ENCODE measurements at regions not wholly inside any gene's neighbourhood (a gene's known extent, or its start where the extent isn't known, plus 50 kb on each side); places are given as distances from the start of the nearest gene placed in this dataset.

DNA sequence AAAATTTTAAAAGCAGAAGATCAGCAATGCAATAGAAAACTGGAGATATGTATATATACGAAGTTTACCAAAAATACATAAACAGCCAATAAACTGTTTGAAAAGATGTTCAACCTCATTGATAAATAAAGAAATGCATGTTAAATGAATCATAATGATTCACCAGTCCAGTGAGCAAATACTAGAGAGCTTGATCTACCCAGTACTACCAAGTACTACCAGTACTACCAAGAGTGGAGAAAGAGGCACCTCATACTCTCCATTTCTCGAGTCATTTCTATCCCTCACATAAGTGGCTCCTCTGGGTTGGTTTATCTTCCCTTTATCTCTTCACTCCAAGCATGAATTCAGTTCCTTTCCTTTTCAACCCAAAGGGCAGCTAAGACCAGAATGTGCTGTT is 138.9 kb downstream of the MREG start:
- H3K23ac ChIP-seq (ENCODE audit: insufficient read length) = no peak overlapping the region
- ChIA-PET CTCF (ENCODE audit: partially characterized antibody) (interaction anchor here (1.4 to 1.8 kb wide), 2 partner anchors 10 to 35 kb away, joined by 3 to 7 read pairs; no protein-coding TSS in a partner anchor), POLR2A (ENCODE audit: partially characterized antibody) (no interaction called here)
- H3K4ac ChIP-seq (replicated peaks; ENCODE audit: insufficient read length, low read depth, low read length) = no peak overlapping the region
- H2BK12ac ChIP-seq (ENCODE audit: low read depth, low read length) = no peak overlapping the region
- H3K4me3 ChIP-seq (ENCODE audit: extremely low read depth in 1 of 4, insufficient read depth in 2 of 4, low read depth in 3 of 4, low read length in 4 of 4) = no peak overlapping the region
- no peak overlapping the region for H2AFZ ChIP-seq (ENCODE audit: low read length)
- no peak overlapping the region for H2BK20ac ChIP-seq (ENCODE audit: low read length)
- no peak overlapping the region for H3K18ac ChIP-seq (ENCODE audit: extremely low read depth, low read length)
- no peaks in the 10 kb centered on the region for H3K36me3 ChIP-seq (ENCODE audit: control insufficient read depth in 2 of 4, insufficient read depth in 4 of 4, low read length in 3 of 4)
- H2BK15ac ChIP-seq (ENCODE audit: low read length) = no peak overlapping the region
- DNase-seq (ENCODE audit: low read depth in 1 of 2, low spot score in 2 of 2) (no peak), FAIRE-seq (no peak)
- TF ChIP-seq SP1 (IDR thresholded peaks at IDR 0.05; ENCODE audit: low read depth, low read length) (no peak), E2F6 (IDR thresholded peaks at IDR 0.05) (no peak), BCL11A (IDR thresholded peaks at IDR 0.05; ENCODE audit: low read depth in 2 of 2, low read length in 2 of 2) (no peak), CHD2 (IDR thresholded peaks at IDR 0.05; ENCODE audit: low read length) (no peak), CBX5 (IDR thresholded peaks at IDR 0.05; ENCODE audit: low read depth, low read length) (no peak), EP300 (IDR thresholded peaks at IDR 0.05; ENCODE audit: borderline replicate concordance in 1 of 2, low read depth in 2 of 2, low read length in 2 of 2) (no peak)
- TF ChIP-seq, protein P1, sequence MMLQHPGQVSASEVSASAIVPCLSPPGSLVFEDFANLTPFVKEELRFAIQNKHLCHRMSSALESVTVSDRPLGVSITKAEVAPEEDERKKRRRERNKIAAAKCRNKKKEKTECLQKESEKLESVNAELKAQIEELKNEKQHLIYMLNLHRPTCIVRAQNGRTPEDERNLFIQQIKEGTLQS (IDR thresholded peaks at IDR 0.05; ENCODE audit: insufficient read depth, low read depth, low read length) = no peak
- H3K27me3 ChIP-seq (replicated peaks in 1 of 4; ENCODE audit: control insufficient read depth in 3 of 4, extremely low read depth in 1 of 4, insufficient read depth in 3 of 4, low read length in 3 of 4) = no peaks in the 10 kb centered on the region
- H4K5ac ChIP-seq (ENCODE audit: insufficient read length, low read depth, low read length) = no peak overlapping the region
- H4K91ac ChIP-seq (replicated peaks; ENCODE audit: insufficient read length, low read length) = no peak overlapping the region
- no peak overlapping the region for H2AK5ac ChIP-seq (ENCODE audit: low read depth, low read length)
- H3K9me3 ChIP-seq (ENCODE audit: insufficient read depth in 2 of 2, low read depth in 1 of 2, low read length in 1 of 2) = peaks cover 0 to 3% of the 10 kb centered on the region in 2 experiments; a peak in 2 of 4 replicates
- H2BK5ac ChIP-seq (ENCODE audit: low read depth, low read length) = no peak overlapping the region
- H3K4me1 ChIP-seq (replicated peaks in 1 of 4; ENCODE audit: control insufficient read depth in 3 of 4, insufficient read depth in 4 of 4, low read length in 3 of 4) = no peaks in the 10 kb centered on the region
- H3K14ac ChIP-seq (ENCODE audit: insufficient read length) = no peak overlapping the region
- no peak overlapping the region for H3K27ac ChIP-seq (ENCODE audit: low read depth, low read length)
- no peaks in the 10 kb centered on the region for H3K23me2 ChIP-seq (ENCODE audit: low read depth, low read length)
- H2BK120ac ChIP-seq (replicated peaks; ENCODE audit: low read depth, low read length) = no peak overlapping the region
- no peak overlapping the region for H3K4me2 ChIP-seq (ENCODE audit: insufficient read depth in 1 of 2, low read depth in 2 of 2, low read length in 2 of 2)
- WGBS, 2 experiments (ENCODE audit: extremely low coverage in 1 of 2, insufficient coverage in 1 of 2, insufficient read length in 1 of 2, insufficient replicate concordance in 2 of 2, low coverage in 1 of 2, low lambda C conversion rate in 2 of 2, missing lambda C conversion rate in 1 of 2) = 93% methylated on average over 2 of the region's 2 CpGs; no CpG with 5 or more reads in 1 of the 2 experiments
- H4K20me1 ChIP-seq (replicated peaks in 1 of 2; ENCODE audit: control insufficient read depth in 1 of 2, insufficient read depth in 2 of 2, low read length in 2 of 2) = no peaks in the 10 kb centered on the region
- H4K8ac ChIP-seq (ENCODE audit: extremely low read depth, insufficient read depth, low read length) = no peak overlapping the region
- H3K56ac ChIP-seq (replicated peaks; ENCODE audit: insufficient read length, low read depth, low read length) = no peak overlapping the region
- no peaks in the 10 kb centered on the region for H3K79me1 ChIP-seq (ENCODE audit: low read depth, low read length)
- no peak overlapping the region for H3K9ac ChIP-seq (replicated peaks in 1 of 4; ENCODE audit: extremely low read depth in 1 of 4, low read depth in 3 of 4, low read length in 3 of 4)
- H3K79me2 ChIP-seq (ENCODE audit: control insufficient read depth in 1 of 2, insufficient read depth in 2 of 2, low read length in 2 of 2) = no peaks in the 10 kb centered on the region

All from H1 (cell line).